ENCODE measurements at regions not wholly inside any gene's neighbourhood (a gene's known extent, or its start where the extent isn't known, plus 50 kb on each side); places are given as distances from the start of the nearest gene placed in this dataset.
"Not testable (repeated sequence)": the region's sequence is repeated elsewhere in the genome, so short reads cannot be mapped to it uniquely, and the experiment has no call there.

DNA sequence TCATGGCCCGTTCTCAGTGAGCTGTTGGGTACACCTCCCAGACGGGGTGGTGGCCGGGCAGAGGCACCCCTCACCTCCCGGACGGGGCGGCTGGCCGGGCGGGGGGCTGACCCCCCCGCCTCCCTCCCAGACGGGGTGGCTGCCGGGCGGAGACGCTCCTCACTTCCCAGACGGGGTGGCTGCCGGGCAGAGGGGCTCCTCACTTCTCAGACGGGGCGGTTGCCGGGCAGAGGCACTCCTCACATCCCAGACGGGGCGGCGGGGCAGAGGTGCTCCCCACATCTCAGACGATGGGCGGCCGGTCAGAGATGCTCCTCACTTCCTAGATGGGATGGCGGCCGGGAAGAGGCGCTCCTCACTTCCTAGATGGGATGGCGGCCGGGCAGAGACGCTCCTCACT is 129.7 kb upstream of the DAAM1 start:
- not testable (repeated sequence) for TF ChIP-seq MXI1 (IDR thresholded peaks at IDR 0.05; ENCODE audit: low read depth, low read length); POLR2A (IDR thresholded peaks at IDR 0.05; ENCODE audit: low read depth, low read length); RUNX3 (IDR thresholded peaks at IDR 0.05; ENCODE audit: low read length); POLR2AphosphoS5 (IDR thresholded peaks at IDR 0.05; ENCODE audit: low read length); CHD2 (IDR thresholded peaks at IDR 0.05; ENCODE audit: borderline replicate concordance, low read depth, low read length)
- TF ChIP-seq, protein P1, sequence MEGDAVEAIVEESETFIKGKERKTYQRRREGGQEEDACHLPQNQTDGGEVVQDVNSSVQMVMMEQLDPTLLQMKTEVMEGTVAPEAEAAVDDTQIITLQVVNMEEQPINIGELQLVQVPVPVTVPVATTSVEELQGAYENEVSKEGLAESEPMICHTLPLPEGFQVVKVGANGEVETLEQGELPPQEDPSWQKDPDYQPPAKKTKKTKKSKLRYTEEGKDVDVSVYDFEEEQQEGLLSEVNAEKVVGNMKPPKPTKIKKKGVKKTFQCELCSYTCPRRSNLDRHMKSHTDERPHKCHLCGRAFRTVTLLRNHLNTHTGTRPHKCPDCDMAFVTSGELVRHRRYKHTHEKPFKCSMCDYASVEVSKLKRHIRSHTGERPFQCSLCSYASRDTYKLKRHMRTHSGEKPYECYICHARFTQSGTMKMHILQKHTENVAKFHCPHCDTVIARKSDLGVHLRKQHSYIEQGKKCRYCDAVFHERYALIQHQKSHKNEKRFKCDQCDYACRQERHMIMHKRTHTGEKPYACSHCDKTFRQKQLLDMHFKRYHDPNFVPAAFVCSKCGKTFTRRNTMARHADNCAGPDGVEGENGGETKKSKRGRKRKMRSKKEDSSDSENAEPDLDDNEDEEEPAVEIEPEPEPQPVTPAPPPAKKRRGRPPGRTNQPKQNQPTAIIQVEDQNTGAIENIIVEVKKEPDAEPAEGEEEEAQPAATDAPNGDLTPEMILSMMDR (IDR thresholded peaks at IDR 0.05 in 2 of 3, conservative IDR thresholded peaks at IDR 0.05 in 1 of 3; ENCODE audit: control insufficient read depth in 2 of 3, extremely low read depth in 1 of 3, insufficient read depth in 1 of 3, low read depth in 3 of 3, low read length in 3 of 3): not testable (repeated sequence)

Measured in GM12878 (cell line).